GM19035 (cell line): ENCODE measurements at regions not wholly inside any gene's neighbourhood (a gene's known extent, or its start where the extent isn't known, plus 50 kb on each side); places are given as distances from the start of the nearest gene placed in this dataset.

Source experiments
- ATAC-seq: cut with Tn5 transposase; IDR thresholded peaks from one replicate; pipeline ENCODE4 v1.9.1; 2021; ENCODE audit not compliant: unreplicated experiment

DNA sequence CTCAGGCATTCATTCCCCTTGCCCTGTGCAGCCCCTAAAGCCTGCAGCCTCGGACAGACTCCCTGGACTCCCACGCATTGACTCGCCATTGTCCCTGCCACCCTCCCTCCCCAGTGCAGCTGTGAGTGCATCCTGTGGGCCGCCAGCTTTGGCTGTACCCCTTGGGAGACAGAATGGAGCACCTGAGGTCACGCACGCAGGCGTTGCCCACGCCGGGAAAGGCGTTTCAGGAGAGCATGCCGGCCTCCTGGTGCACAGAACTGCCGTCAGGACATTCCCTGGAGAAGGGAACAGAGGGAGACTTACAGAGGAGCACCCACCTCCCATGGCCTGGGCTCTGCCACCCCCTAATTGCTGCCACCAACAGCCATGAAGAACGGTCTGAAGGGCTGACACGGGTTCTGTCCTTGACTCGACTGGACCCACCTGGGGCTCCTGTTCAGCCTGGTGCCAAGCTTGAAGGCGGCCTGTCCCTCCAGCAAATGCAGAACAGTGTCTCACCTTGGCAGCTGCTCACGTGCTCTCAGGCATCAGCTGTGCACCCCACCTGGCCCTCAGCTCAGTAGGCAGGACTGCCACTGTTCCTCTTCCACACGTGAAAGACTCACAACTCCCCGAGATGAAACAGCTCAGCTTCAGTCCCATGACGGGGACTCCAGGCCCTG, 503.8 kb downstream of the BRD1 start:
- ATAC-seq, result no peak

DNA sequence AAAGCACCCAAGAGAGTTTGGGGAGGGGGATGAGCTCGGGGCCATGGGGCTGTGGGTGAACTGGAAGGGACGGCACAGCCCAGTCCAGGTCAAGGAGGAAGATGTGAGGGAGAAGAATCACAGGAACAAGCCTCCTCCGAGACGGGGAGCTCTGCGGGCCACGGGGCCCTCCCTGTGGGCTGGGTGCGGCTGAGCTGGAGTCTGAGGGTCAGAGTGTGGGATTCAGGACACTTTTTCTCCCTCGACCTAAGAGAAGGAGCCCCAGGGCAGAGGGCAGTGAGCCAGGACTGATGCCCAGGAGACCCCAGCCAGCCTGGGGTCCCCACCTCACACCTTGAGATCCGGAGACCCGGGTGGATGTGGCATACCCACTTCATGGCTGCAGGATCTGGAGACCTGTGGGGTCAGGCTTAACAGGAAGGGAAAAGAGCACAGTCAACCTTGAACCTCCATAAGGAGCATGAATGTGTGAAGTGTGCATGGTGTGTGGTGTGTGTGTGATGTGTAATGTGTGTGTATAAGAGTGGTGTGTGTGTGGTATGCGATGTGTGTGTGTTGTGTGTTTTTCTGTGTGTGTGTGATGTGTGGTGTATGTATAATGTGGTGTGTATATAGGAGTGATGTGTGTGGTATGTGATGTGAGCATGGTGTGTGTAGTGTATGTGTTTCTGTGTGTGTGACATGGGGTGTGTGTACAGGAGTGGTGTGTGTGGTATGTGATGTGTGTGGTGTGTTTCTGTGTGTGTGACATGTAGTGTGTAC, 504.6 kb downstream of the BRD1 start:
- ATAC-seq, result no peak

DNA sequence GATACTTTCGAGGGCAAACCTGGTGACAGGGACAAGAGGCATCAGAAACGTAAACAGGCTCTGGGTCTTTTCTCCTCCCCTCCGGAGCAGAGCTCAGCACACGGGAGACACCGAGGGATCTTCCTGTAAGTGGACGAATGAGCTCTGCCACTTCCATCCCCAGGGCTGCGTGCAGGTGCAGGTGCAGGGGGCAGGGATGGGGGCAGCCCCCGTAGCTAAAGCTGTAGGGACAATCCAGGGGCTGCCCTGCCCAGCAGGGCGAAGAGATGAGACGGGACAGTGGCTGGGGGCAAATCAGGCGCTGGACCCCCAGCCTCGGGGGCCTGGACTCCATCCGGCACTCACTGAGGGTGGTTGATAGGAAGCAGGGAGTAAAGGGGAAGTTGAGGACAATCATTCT, 505.4 kb downstream of the BRD1 start:
- no peak for ATAC-seq

DNA sequence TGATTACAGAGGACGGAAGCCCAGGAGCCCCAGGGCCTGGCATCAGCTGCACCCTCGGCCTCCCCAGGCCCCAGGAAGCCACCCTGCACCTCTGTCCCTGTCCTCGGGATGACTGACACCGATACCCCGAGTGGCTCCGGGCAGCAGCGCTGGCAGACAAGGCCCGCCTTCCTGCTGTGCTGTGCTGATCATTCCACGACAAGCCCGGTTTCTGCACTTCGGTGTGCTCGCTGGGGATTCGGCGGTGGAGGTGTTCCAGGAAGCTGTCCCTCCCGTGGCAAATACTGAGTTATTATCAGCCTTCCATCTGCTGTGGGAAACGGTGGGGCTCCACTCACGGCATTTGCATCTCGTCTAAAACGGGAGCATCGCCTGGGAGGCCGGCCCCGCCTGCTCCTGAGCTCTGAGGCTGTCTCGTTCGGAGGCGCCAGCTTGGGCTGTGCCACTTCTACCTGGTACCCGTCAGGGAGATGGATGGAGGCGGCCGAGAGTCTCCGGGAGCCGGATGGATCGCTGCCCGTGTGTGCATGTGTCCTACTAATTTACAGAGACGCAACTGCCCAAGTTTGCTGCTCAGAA, 506.1 kb downstream of the BRD1 start:
- ATAC-seq, result no peak

DNA sequence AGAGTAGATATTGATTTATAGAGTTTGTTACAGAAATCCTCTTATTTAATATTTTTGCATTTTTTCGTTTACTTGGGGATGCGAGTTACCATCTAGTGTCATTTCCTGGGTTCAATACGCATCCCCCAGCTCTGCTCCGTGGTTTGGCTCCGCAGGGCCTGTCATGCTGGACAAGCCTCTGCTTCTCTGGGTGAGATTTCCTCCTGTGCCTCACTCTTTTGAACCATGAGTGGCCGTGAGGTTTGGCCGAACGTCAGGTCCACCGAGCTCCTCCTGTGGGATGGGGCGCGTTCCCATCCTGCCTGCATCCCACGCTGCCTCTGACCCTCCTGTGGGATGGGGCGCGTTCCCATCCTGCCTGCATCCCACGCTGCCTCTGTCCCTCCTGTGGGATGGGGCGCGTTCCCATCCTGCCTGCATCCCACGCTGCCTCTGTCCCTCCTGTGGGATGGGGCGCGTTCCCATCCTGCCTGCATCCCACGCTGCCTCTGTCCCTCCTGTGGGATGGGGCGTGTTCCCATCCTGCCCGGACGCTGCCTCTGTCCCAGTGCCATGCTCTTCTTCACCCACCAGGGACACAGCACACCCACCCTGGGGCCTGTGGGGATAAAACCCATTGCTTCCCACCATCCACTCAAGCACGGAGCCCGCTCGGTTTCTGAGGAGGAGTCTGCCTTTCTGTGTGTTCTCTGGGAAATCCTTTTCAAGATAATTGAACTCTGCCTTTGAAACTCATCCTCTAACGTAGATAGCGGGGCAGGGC, 506.8 kb downstream of the BRD1 start:
- no peak for ATAC-seq

DNA sequence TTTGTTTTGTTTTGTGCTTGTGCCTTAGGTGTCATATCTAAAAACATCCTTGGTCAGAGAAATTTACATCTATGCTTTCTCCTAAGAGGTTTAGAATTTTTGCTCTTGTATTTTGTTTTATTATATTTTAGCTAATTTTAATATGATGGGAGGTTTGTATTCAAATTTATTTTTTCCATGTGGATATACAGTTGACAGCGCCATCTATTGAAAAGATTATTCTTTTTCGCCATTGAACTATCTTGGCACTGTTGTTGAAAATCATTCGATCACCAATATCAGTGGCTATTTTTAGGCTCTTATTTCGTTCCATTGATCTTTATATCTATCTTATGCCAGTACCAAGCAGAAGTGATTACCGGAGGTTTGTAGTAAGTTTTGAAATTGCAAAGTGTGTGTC, 510.3 kb downstream of the BRD1 start:
- no peak for ATAC-seq

DNA sequence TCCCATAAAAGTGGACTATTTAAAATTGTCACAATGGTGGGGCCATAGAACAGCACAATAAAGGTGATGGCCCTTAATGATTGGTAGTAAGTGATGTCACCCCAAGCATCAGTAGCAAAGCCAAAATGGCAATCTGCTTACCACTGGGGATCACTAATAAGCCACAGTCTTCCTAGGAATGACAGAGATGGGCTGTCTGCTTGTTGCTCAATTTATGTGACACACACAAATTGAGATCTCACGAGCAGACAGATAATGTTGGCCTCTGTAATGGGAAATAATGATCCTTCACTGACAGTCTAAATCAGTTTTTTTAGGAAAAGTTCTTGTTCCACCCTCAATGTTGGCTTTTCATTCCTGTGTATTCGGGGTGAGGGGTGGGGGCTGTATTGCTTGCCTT, 515.1 kb downstream of the BRD1 start:
- ATAC-seq, result no peak

DNA sequence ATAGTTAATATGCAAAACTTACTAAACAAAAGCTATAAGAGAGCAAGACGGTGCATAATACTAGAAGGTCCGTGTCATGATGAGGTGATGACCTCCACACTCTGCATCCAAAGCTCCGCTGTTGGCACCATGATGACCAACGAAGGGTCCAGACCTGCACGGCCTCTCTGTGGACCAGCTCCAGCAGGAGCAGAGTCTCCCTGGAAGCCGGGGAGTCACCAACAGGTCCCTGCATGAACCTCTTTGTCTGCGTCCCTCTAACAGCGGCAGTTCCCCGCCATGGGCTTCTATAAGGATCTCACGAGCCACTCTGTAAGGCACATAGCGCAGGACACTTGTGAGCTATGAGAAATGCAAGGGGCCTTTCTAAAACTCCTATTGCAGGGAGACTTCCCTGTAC, 517.3 kb downstream of the BRD1 start:
- ATAC-seq, result no peak

DNA sequence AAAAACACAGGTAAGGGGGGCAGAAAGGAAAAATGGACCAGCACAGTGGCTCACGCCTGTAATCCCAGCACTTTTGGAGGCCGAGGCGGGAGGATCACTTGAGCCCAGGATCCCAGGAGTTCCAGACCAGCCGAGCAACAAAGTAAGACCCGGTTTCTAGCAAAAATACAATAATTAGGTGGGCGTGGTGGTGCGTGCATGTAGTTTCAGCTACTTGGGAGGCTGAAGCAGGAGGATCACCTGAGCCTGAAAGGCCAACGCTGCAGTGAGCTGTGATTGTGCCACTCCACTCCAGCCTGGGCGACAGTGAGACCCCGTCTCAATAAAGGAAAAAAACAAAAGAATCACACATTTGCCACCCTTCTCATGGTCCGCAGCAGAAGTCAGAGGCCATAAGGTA, 519.4 kb downstream of the BRD1 start:
- ATAC-seq, result no peak

DNA sequence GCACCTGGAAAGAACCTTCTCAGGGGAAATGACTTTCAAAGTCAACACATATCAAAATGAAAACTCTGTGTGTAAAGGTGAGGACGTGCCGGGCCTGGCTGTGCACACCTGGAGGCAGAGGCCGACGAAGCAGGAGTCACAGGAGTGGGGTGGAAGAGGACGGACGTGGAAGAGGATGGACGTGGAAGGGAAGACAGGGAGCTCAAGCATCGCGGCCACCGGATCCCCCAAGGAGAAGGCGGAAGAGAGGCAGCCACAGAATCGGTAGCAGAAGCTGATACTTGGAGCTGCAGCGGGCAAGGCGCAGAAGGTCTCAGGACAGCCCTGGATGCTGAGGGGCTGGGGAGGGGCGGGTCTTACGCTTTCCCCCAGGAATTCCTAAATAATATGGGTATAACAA, 519.8 kb downstream of the BRD1 start:
- ATAC-seq, result no peak

DNA sequence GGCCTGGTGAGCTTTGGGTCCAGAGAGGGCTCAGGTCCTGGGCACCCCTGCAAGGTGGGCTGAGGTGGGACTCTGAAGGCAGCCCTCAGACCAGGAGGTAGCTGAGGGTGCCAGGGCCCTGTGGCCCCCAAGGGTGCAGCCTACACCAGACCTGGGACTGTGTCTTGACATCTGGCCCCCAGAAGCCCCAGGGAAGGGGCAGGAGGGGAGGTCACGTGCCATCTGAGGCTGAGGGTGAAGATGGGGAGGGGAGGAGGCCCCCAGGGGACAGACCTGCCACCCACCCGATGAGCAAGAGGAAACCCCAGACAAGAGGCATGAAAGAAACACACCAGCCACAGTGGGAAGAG, 520.2 kb downstream of the BRD1 start:
- no peak for ATAC-seq

DNA sequence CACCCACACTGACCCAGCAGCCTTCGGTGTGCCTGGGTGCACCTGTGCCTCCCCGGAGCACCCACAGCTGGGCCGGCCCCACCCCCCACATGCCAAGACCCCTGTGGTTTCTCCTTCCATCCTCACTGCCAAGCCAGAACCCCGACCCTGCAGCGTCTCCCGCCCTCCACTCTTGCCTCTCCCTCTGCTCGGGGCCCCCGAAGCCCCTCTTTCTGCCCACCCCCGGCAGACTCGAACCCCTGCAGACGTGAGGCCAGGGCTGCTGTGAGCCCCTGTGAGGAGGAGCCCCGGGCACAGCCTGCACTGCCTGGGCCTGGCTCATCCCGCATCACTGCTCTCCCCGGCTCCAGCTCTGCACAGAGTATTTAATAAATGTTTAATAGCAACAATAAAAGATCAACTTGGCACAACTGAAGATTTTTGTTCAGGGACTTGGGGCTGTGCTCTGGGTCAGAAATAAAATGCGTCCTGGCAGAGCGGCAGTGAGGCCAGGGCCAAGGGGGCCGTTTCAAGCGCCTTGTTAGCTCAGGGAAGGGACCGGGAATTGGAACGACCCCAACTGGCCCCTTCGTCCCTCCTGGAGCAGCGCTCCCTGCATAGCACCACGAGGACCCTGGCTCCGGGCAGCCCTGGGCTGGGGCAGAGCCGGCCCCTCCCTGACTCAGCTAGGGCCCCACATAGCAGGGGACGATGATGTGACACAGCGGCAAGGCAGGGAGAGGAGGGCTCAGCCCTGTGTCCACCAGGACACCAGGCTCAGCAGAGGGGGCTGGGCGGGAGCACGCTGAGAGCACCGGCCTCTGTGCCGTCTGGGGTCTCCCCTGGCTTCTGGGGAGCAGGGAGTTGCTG, 520.8 kb downstream of the BRD1 start:
- no peak for ATAC-seq

DNA sequence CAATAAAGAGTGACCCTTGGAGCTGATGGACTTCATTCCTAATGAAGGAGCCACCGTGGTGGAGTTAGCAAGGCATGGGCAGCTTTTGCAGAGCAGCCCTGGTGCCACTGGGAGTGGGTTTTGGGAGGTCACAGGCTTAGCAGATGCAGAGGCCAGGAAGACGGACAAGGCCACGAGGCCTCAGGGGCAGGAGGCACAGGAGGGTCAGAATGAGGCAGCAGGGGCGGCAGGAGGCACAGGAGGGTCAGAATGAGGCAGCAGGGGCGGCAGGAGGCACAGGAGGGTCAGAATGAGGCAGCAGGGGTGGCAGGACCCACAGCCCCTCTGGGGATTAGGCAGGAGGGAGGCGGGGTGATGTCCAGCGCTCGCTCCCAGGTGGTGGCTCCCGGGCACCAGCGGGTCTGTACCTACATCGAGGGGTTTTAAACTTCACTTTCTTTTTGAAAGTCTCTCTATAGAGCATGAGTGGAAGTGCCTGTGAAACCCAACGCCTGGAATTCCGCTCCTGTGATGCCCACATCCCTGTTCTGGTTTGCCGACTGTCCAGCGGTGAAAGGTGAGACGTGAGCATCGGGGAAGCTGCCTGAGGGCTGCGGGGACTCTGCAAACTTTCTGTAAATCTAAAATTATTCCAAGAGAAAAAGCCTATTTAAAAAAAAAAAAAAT, 521.6 kb downstream of the BRD1 start:
- ATAC-seq, result no peak

DNA sequence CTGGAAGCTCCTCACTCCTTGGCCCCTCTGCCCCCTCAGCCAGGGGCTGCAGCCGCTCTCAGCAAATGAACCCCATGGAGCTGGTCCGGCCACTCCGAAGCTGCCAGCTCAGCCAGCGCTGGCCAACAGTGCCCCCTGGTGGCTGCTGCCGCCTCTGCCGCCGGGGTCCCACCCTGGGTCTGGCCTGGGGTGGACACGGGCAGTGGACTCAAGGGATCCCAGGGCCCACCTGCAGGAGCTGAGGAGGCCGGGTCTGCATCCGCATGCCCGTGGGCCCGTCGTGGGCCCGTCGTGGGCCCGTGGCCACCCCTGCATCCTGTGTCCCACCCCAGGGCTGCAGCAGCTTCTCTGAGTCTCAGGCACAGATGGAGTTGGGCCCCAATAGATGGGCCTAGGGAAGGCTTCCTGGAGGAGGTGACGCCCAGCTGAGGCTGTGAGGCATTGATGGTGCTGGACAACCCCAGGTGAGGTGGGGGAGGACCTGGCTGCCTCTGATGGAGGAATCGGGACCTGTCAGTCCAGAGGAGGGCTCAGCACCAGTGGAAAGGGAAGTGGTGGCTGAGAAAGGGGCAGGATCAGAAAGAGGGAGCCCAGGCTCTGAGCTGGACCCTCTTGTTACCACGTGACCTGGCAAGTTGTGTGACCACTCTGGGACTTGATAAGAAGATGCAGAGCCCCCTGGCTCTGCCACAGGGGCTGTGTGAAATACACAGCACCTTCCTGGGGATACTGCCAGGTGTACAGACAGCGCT, 522.3 kb downstream of the BRD1 start:
- no peak for ATAC-seq

DNA sequence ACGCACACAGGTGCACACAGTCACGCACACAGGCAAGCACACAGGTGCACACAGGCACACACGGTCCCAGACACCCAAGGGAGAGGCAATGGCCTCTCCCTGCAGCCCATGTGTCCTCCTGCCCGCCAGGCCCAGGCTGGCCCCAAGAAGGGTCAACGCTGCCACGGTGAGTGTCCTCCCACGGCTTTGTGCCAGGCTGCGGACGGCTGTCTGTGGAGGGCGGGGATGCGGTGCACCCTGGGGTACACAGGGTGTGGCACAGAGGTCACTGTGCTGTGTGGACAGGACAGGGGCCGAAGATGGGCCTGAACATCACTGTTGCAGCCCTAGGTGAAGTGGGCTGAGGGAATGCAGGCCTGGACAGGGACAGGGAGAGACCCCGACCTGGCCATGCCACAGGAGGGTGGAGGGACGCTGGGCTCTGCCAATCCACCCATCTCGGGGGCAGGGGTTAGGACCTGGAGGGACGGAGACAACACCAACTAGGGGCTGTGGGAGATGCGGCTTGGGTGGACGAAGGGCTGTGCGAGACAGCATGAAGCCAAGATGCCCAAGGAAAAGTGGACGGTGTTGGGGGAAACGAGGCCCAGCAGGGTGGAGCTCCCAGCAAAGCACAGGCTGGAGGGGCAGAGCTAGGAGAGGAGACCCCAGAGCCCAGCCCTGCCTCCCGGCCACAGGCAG, 523.8 kb downstream of the BRD1 start:
- ATAC-seq, result no peak

DNA sequence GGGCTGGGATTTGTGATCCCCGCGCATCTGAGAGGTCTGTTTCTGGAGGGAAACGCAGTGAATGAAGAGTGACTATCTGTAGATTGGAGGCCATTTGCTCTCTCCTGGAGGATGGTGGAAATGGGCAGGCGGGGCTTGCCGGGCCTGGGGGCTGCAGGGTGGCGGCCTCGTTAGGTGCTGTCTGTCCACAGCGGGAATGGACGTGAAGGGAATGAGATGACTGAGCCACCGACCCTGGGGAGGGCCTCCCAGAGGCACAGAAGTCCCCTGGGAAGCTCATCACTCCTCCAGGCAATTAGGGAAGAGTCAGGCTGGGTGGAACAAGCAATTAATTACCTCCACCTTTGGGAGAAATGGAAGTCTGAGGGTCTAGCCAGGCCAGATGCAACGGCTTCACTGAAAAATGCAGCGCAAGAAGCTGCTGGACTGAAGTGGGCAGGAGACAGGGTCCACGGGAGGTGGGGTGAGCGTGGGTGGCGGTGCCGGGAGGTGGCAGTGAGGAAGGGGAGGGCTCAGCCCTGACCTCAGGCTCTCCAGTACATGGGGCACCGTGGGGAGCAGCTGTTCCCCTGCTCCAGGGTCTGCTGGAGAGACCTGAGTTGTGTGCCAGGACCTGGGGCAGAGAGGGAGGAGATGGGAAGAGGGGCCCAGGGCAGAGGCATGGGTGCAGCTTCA, 524.5 kb downstream of the BRD1 start:
- no peak for ATAC-seq

DNA sequence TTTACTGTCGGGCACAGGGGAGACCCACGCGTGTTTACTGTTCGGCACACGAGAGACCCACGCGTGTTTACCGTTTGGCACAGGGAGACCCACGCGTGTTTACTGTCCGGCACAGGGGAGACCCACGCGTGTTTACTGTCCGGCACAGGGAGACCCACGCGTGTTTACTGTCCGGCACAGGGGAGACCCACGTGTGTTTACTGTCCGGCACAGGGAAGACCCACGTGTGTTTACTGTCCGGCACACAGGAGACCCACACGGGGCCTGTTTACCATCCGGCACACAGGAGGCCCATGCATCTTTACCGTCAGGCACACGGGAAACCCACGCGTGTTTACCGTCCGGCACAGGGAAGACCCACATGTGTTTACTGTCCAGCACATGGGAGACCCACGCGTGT, 525.1 kb downstream of the BRD1 start:
- no peak for ATAC-seq

DNA sequence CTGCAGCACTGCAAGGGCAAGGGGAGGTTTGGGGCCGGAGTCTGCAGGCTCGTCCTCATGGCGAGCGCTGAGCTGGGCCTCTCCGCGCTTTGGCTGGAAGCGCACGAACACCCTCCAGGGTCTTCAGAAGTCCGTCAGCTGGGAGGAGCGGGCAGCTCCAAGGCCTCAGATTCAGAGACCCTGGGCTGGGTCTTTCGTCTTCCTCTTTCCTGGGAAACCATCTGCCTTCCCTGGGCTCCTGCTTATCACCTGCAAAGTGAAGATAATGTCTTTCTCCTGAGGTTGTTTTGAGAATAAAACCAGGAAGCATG, 525.6 kb downstream of the BRD1 start:
- ATAC-seq, result no peak
